ENCODE measurements at regions not wholly inside any gene's neighbourhood (a gene's known extent, or its start where the extent isn't known, plus 50 kb on each side); places are given as distances from the start of the nearest gene placed in this dataset.

- H3K27ac ChIP-seq (replicated peaks) = no peak overlapping the region
- H3K4me3 ChIP-seq (replicated peaks; ENCODE audit: insufficient read depth, low read length) = no peak overlapping the region
- H3K27me3 ChIP-seq (ENCODE audit: insufficient read depth, poor library complexity, severe bottlenecking) = no peaks in the 10 kb centered on the region
- no peak for DNase-seq (ENCODE audit: low read depth in 1 of 2, low spot score in 1 of 2)
- TF ChIP-seq REST (IDR thresholded peaks at IDR 0.05; ENCODE audit: insufficient replicate concordance, low read depth) = no peak
- TF ChIP-seq CTCF (IDR thresholded peaks at IDR 0.05; ENCODE audit: insufficient read depth, low read length) = no peak
- no peak for TF ChIP-seq GABPA (IDR thresholded peaks at IDR 0.05; ENCODE audit: low read depth)
- no peak for TF ChIP-seq SPI1 (IDR thresholded peaks at IDR 0.05; ENCODE audit: borderline replicate concordance, low read depth)
- no peak for TF ChIP-seq POLR2AphosphoS5 (IDR thresholded peaks at IDR 0.05; ENCODE audit: low read depth)
Measured at GRCh38 chr5:45057564-45057963, 248.8 kb downstream of the MRPS30 start.

- no peaks in the 10 kb centered on the region for H3K27me3 ChIP-seq (ENCODE audit: insufficient read depth, poor library complexity, severe bottlenecking)
- H3K27ac ChIP-seq (replicated peaks) = no peak overlapping the region
- no peak overlapping the region for H3K4me3 ChIP-seq (replicated peaks; ENCODE audit: insufficient read depth, low read length)
- TF ChIP-seq REST (IDR thresholded peaks at IDR 0.05; ENCODE audit: insufficient replicate concordance, low read depth) = no peak
- no peak for TF ChIP-seq GABPA (IDR thresholded peaks at IDR 0.05; ENCODE audit: low read depth)
- no peak for TF ChIP-seq CTCF (IDR thresholded peaks at IDR 0.05; ENCODE audit: insufficient read depth, low read length)
- no peak for TF ChIP-seq POLR2AphosphoS5 (IDR thresholded peaks at IDR 0.05; ENCODE audit: low read depth)
- no peak for TF ChIP-seq SPI1 (IDR thresholded peaks at IDR 0.05; ENCODE audit: borderline replicate concordance, low read depth)
- no peak for DNase-seq (ENCODE audit: low read depth in 1 of 2, low spot score in 1 of 2)
Measured at GRCh38 chr5:45060724-45061123, 252.0 kb downstream of the MRPS30 start.

GRCh38 chr5:45062044-45062443 lies 253.3 kb downstream of the MRPS30 start:
- TF ChIP-seq GABPA (IDR thresholded peaks at IDR 0.05; ENCODE audit: low read depth) (no peak), POLR2AphosphoS5 (IDR thresholded peaks at IDR 0.05; ENCODE audit: low read depth) (no peak), CTCF (IDR thresholded peaks at IDR 0.05; ENCODE audit: insufficient read depth, low read length) (no peak), SPI1 (IDR thresholded peaks at IDR 0.05; ENCODE audit: borderline replicate concordance, low read depth) (no peak), REST (IDR thresholded peaks at IDR 0.05; ENCODE audit: insufficient replicate concordance, low read depth) (no peak)
- DNase-seq (ENCODE audit: low read depth in 1 of 2, low spot score in 1 of 2) = no peak
- Histone ChIP-seq H3K27ac (replicated peaks) (no peak overlapping the region), H3K27me3 (ENCODE audit: insufficient read depth, poor library complexity, severe bottlenecking) (no peaks in the 10 kb centered on the region), H3K4me3 (replicated peaks; ENCODE audit: insufficient read depth, low read length) (no peak overlapping the region)

Measured in HL-60 (cell line).